GM12878 (cell line): ENCODE measurements at regions not wholly inside any gene's neighbourhood (a gene's known extent, or its start where the extent isn't known, plus 50 kb on each side); places are given as distances from the start of the nearest gene placed in this dataset.

ENCODE experiments used
- ATAC-seq: fragments of 200-7000 bp; cut with Tn5 transposase; 3 replicates; pipeline ENCODE4 v1.9.1; 2020; ENCODE audit warnings: mild to moderate bottlenecking, moderate library complexity
- BruUV-seq: library from RNA; stranded (reverse); fragments of 400-500 nt; replicated peaks from 2 replicates; lab custom pipeline; 2021; lab: Mats Ljungman, UMichigan
- CTCF ChIA-PET: fragments of 300-600 bp; sonication (Branson Sonifier 250); formaldehyde crosslinking; extraction: SDS; loops from one replicate; lab custom pipeline; 2021; ENCODE audit warnings: inconsistent platforms; lab: Yijun Ruan, JAX
- POLR2A ChIA-PET: fragments of 350-600 bp; formaldehyde crosslinking; extraction: SDS; loops from one replicate; lab custom pipeline; 2021; ENCODE audit warnings: inconsistent platforms; lab: Charles Lee
- RAD21 ChIA-PET: fragments of 300-600 bp; sonication (Branson Sonifier 250); formaldehyde crosslinking; loops from one replicate; lab custom pipeline; 2023; ENCODE audit warnings: antibody characterized with exemption; ENCODE audit not compliant: unreplicated experiment; lab: Charles Lee
- SMC1A ChIA-PET: fragments of 300-600 bp; sonication (Branson Sonifier 250); formaldehyde crosslinking; loops from one replicate; lab custom pipeline; 2023; ENCODE audit not compliant: unreplicated experiment, uncharacterized antibody; lab: Charles Lee
- DNase-seq: peaks from one replicate; pipeline ENCODE4 v3.0.0-alpha.2; 2011; ENCODE audit warnings: low read depth, low spot score
- FAIRE-seq: peaks from 3 replicates; lab custom pipeline; 2011; peaks lifted over from hg19 to GRCh38; lab: Jason Lieb, UNC
- H2AFZ ChIP-seq: 2 replicates; pipeline ENCODE4 v1.6.0; 2011; ENCODE audit warnings: low read depth, low read length, control low read depth; ENCODE audit not compliant: control insufficient read depth
- H3K27ac ChIP-seq: 2 replicates; pipeline ENCODE4 v1.5.1; 2011; ENCODE audit warnings: control low read depth; ENCODE audit not compliant: control insufficient read depth, insufficient read depth
- H3K27me3 ChIP-seq, 2 experiments: replicated peaks in 1 of 2; 2 replicates each; pipeline versions ENCODE4 v1.6.0 to v1.6.1; 2011; ENCODE audit warnings: low read length in 1 of 2; ENCODE audit not compliant: control insufficient read depth in 2 of 2, insufficient read depth in 2 of 2
- H3K36me3 ChIP-seq, 2 experiments: 2 replicates each; pipeline ENCODE4 v1.5.1; 2011; ENCODE audit warnings: low read length in 1 of 2; ENCODE audit not compliant: control insufficient read depth in 2 of 2, insufficient read depth in 2 of 2
- H3K4me1 ChIP-seq: 2 replicates; pipeline ENCODE4 v1.6.1; 2011; ENCODE audit warnings: mild to moderate bottlenecking, low read length, moderate library complexity, mixed read lengths; ENCODE audit not compliant: control insufficient read depth, insufficient read depth
- H3K4me2 ChIP-seq: 2 replicates; pipeline ENCODE4 v1.6.0; 2011; ENCODE audit warnings: control low read depth; ENCODE audit not compliant: control insufficient read depth, insufficient read depth
- H3K4me3 ChIP-seq: fragments of 200-600 bp; sonication (generic); 2 replicates; pipeline ENCODE4 v1.5.1; 2016
- H3K79me2 ChIP-seq: 2 replicates; pipeline ENCODE4 v1.6.0; 2011; ENCODE audit warnings: low read length; ENCODE audit not compliant: control insufficient read depth, insufficient read depth
- H3K9ac ChIP-seq: 2 replicates; pipeline ENCODE4 v1.8.0; 2011; ENCODE audit warnings: low read length, control low read depth, mixed read lengths; ENCODE audit not compliant: control insufficient read depth, insufficient read depth
- H3K9me3 ChIP-seq: replicated peaks from 3 replicates; pipeline ENCODE4 v1.5.1; 2011; ENCODE audit warnings: mild to moderate bottlenecking, low read length; ENCODE audit not compliant: control insufficient read depth, insufficient read depth
- H4K20me1 ChIP-seq: 2 replicates; pipeline ENCODE4 v1.6.0; 2011; ENCODE audit not compliant: control insufficient read depth, insufficient read depth
- ASH2L ChIP-seq: fragments of 300-600, 200-600 bp; sonication (generic); IDR thresholded peaks from 2 replicates; pipeline ENCODE4 v1.6.1; 2017; ENCODE audit warnings: low read depth, mild to moderate bottlenecking, borderline replicate concordance
- BCL3 ChIP-seq: IDR thresholded peaks from 2 replicates; pipeline ENCODE4 v1.6.1; 2011; ENCODE audit warnings: borderline replicate concordance, low read depth, mild to moderate bottlenecking, moderate library complexity, low read length; ENCODE audit not compliant: insufficient read depth, poor library complexity, severe bottlenecking
- BHLHE40 ChIP-seq, 2 experiments: fragments of 450-650 bp in 1 of 2; IDR thresholded peaks; 2 replicates each; pipeline ENCODE4 v1.6.1; 2011 to 2017; ENCODE audit warnings: low read depth in 2 of 2, borderline replicate concordance in 1 of 2, improper control_type of control experiment in 1 of 2, low read length in 1 of 2, mild to moderate bottlenecking in 1 of 2
- CHD2 ChIP-seq: IDR thresholded peaks from 2 replicates; pipeline ENCODE4 v1.6.1; 2011; ENCODE audit warnings: low read depth, low read length, improper control_type of control experiment, borderline replicate concordance
- KDM1A ChIP-seq: fragments of 200-600 bp; sonication (generic); IDR thresholded peaks from 2 replicates; pipeline ENCODE4 v1.6.1; 2016; ENCODE audit warnings: borderline replicate concordance
- NFXL1 ChIP-seq: fragments of 450-650 bp; IDR thresholded peaks from 2 replicates; pipeline ENCODE4 v1.6.1; 2017; ENCODE audit warnings: antibody characterized with exemption, mild to moderate bottlenecking, borderline replicate concordance
- NKRF ChIP-seq: fragments of 450-650 bp; conservative IDR thresholded peaks from 2 replicates; pipeline ENCODE4 v1.6.1; 2017; ENCODE audit warnings: mild to moderate bottlenecking, moderate library complexity
- POLR2A ChIP-seq: IDR thresholded peaks from 2 replicates; pipeline ENCODE4 v1.6.1; 2011; ENCODE audit warnings: low read depth, mild to moderate bottlenecking, low read length
- RCOR1 ChIP-seq: conservative IDR thresholded peaks from 2 replicates; pipeline ENCODE4 v1.6.1; 2012; ENCODE audit warnings: low read depth, low read length, improper control_type of control experiment
- SREBF1 ChIP-seq: IDR thresholded peaks from 2 replicates; pipeline ENCODE4 v1.6.1; 2012; ENCODE audit warnings: mild to moderate bottlenecking, low read length
- STAT1 ChIP-seq: fragments of 450-650 bp; conservative IDR thresholded peaks from 2 replicates; pipeline ENCODE4 v1.6.1; 2014; ENCODE audit warnings: antibody characterized with exemption, mild to moderate bottlenecking
- SUZ12 ChIP-seq: fragments of 200-600 bp; sonication (generic); IDR thresholded peaks from one replicate; pipeline ENCODE4 v1.6.1; 2018; ENCODE audit warnings: antibody characterized with exemption, mild to moderate bottlenecking; ENCODE audit not compliant: unreplicated experiment
- TCF12 ChIP-seq: IDR thresholded peaks from 2 replicates; pipeline ENCODE4 v1.6.1; 2011; ENCODE audit warnings: low read depth, mild to moderate bottlenecking, low read length
- ZBED1 ChIP-seq: IDR thresholded peaks from 2 replicates; pipeline ENCODE4 v1.6.1; 2016; ENCODE audit warnings: borderline replicate concordance
- ZBTB40 ChIP-seq: fragments of 450-650 bp; IDR thresholded peaks from 2 replicates; pipeline ENCODE4 v1.6.1; 2016; ENCODE audit warnings: mild to moderate bottlenecking, moderate library complexity, borderline replicate concordance
- ZNF24 ChIP-seq: fragments of 450-650 bp; IDR thresholded peaks from 2 replicates; pipeline ENCODE4 v1.6.1; 2017; ENCODE audit warnings: antibody characterized with exemption, mild to moderate bottlenecking
- ZNF384 ChIP-seq: IDR thresholded peaks from 2 replicates; pipeline ENCODE4 v1.6.1; 2012; ENCODE audit warnings: low read depth, mild to moderate bottlenecking, low read length, improper control_type of control experiment, borderline replicate concordance
- WGBS: methylation state at CpG from one replicate; pipeline ENCODE4 v1.1.6; 2016; ENCODE audit warnings: low lambda C conversion rate; ENCODE audit not compliant: insufficient replicate concordance, insufficient coverage; ENCODE audit errors: missing lambda C conversion rate; 5-methylcytosine and 5-hydroxymethylcytosine counted together
- in situ Hi-C: fragments of 300-500 bp; cut with MboI; formaldehyde crosslinking; loops from 9 replicates; pipeline ENCODE4 v1.14.3; 2018; ENCODE audit warnings: mixed read lengths
- intact Hi-C: fragments of 100-400 bp; cut with micrococcal nuclease; formaldehyde crosslinking; loops from one replicate; pipeline ENCODE4 v1.14.2; 2022; ENCODE audit not compliant: unreplicated experiment

GRCh38 chr17:14946481-14946880, 318.6 kb downstream of the PMP22 start (continued):
- no peak for TF ChIP-seq NKRF

- no peaks in the 10 kb centered on the region for H3K27me3 ChIP-seq
- ChIA-PET CTCF (no interaction called here), POLR2A (no interaction called here), RAD21 (no interaction called here), SMC1A (no interaction called here)
- in situ Hi-C loops: no loop called here
- BruUV-seq: no TSS peak
- H2AFZ ChIP-seq: no peak overlapping the region
- H3K27ac ChIP-seq: no peak overlapping the region
- 13% methylated on average over 3 of the region's 3 CpGs for WGBS
- ATAC-seq: no peak
- no peaks in the 10 kb centered on the region for H3K36me3 ChIP-seq
- no peaks in the 10 kb centered on the region for H3K9me3 ChIP-seq
- H3K4me1 ChIP-seq: no peaks in the 10 kb centered on the region
- no peak overlapping the region for H3K4me3 ChIP-seq
- intact Hi-C loops: no loop called here
- no peaks in the 10 kb centered on the region for H3K79me2 ChIP-seq
- H4K20me1 ChIP-seq: no peaks in the 10 kb centered on the region
- no peak for DNase-seq
- FAIRE-seq: no peak
- H3K9ac ChIP-seq: no peak overlapping the region
- no peak overlapping the region for H3K4me2 ChIP-seq
- no peak for TF ChIP-seq CHD2
- no peak for TF ChIP-seq ASH2L
- no peak for TF ChIP-seq SUZ12
- TF ChIP-seq ZBED1: no peak
- TF ChIP-seq KDM1A: no peak
- no peak for TF ChIP-seq POLR2A
- no peak for TF ChIP-seq SREBF1
- TF ChIP-seq RCOR1: no peak
- no peak for TF ChIP-seq ZNF384
- no peak for TF ChIP-seq BHLHE40 (IDR thresholded peaks at IDR 0.05; ENCODE audit: borderline replicate concordance in 1 of 2, low read depth in 2 of 2, low read length in 1 of 2)
- no peak for TF ChIP-seq ZNF24
- TF ChIP-seq NFXL1: no peak
- no peak for TF ChIP-seq BCL3
- TF ChIP-seq ZBTB40: no peak
- TF ChIP-seq STAT1: no peak
- TF ChIP-seq TCF12: no peak
Measured at GRCh38 chr17:14942526-14943190, 322.5 kb downstream of the PMP22 start.
